Coronary artery (tissue), 2 donors: ENCODE measurements at regions not wholly inside any gene's neighbourhood (a gene's known extent, or its start where the extent isn't known, plus 50 kb on each side); places are given as distances from the start of the nearest gene placed in this dataset.
"Not testable (repeated sequence)": the region's sequence is repeated elsewhere in the genome, so short reads cannot be mapped to it uniquely, and the experiment has no call there.

Source experiments
- DNase-seq: peaks from one replicate; pipeline ENCODE4 v3.0.0-alpha.2; 2017; ENCODE audit warnings: low spot score
- H3K27ac ChIP-seq, 2 donors: fragments of 200-600 bp; sonication (generic); one replicate each; pipeline ENCODE4 v1.5.1; 2016 to 2019
- H3K4me3 ChIP-seq: fragments of 200-600 bp; sonication (generic); 2 replicates; pipeline ENCODE4 v1.5.1; 2016; ENCODE audit warnings: mild to moderate bottlenecking, moderate library complexity
- TF ChIP-seq, protein P1 (sequence below): fragments of 200-600 bp; sonication (generic); IDR thresholded peaks from one replicate; pipeline ENCODE4 v1.5.1; 2019; ENCODE audit warnings: antibody characterized with exemption

GRCh38 chr4:152064282-152064681, 303.5 kb upstream of the GATB start:
- no peak for DNase-seq
- no peak overlapping the region for H3K27ac ChIP-seq
- no peak overlapping the region for H3K4me3 ChIP-seq
- TF ChIP-seq, protein P1, sequence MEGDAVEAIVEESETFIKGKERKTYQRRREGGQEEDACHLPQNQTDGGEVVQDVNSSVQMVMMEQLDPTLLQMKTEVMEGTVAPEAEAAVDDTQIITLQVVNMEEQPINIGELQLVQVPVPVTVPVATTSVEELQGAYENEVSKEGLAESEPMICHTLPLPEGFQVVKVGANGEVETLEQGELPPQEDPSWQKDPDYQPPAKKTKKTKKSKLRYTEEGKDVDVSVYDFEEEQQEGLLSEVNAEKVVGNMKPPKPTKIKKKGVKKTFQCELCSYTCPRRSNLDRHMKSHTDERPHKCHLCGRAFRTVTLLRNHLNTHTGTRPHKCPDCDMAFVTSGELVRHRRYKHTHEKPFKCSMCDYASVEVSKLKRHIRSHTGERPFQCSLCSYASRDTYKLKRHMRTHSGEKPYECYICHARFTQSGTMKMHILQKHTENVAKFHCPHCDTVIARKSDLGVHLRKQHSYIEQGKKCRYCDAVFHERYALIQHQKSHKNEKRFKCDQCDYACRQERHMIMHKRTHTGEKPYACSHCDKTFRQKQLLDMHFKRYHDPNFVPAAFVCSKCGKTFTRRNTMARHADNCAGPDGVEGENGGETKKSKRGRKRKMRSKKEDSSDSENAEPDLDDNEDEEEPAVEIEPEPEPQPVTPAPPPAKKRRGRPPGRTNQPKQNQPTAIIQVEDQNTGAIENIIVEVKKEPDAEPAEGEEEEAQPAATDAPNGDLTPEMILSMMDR: no peak

GRCh38 chr4:152063621-152064240, 302.9 kb upstream of the GATB start:
- Histone ChIP-seq H3K4me3 (no peak overlapping the region), H3K27ac (no peak overlapping the region)
- no peak for DNase-seq
- TF ChIP-seq, protein P1: no peak

GRCh38 chr4:152062936-152063620, 302.3 kb upstream of the GATB start:
- TF ChIP-seq, protein P1: no peak
- Histone ChIP-seq H3K27ac (no peak overlapping the region), H3K4me3 (no peak overlapping the region)
- no peak for DNase-seq

DNA sequence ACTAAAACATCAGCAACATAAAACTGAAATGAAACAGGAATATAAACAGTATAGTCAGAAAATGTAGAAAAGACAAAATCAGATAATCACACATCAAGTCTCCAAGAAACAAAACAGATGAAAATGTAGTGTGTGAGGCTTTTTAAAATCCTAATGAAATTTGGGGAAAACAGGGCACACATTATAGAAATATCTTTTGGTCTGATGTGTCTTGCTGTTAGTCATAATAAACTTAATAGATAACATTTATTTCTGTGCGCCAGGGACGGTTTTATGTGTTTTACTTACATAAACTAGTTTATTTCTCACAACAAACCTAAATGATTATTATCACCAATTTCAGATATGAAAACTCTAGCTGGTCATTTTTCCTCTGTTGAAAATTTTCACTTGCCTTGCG, 293.9 kb upstream of the GATB start:
- DNase-seq: no peak
- Histone ChIP-seq H3K4me3 (no peak overlapping the region), H3K27ac (no peak overlapping the region)
- TF ChIP-seq, protein P1: no peak

- no peak for DNase-seq
- H3K4me3 ChIP-seq: no peak overlapping the region
- peak overlapping the region; percentile 40 to 82 for H3K27ac ChIP-seq
- TF ChIP-seq, protein P1: no peak
Measured at GRCh38 chr4:152052451-152053057, 291.7 kb upstream of the GATB start.

DNA sequence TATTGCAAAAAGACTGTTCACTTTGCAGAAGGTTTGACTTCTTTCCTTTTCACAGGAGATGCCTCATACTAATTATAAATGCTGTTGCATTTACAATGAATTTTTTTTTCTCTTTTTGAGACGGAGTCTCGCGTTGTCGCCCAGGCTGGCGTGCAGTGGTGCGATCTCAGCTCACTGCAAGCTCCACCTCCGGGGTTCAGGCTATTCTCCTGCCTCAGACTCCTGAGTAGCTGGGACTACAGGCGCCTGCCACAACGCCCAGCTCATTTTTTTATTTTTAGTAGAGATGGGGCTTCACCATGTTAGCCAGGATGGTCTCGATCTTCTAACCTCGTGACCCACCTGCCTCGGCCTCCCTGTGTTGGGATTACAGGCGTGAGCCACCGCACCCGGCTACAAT, 290.5 kb upstream of the GATB start:
- not testable (repeated sequence) for DNase-seq, H3K4me3 ChIP-seq
- peak overlapping the region in 1 of 2 donors; percentile 17 for H3K27ac ChIP-seq

- H3K27ac ChIP-seq: peak overlapping the region in 1 of 2 donors; percentile 18
- TF ChIP-seq, protein P1: no peak
- DNase-seq: no peak
- no peak overlapping the region for H3K4me3 ChIP-seq
Measured at GRCh38 chr4:152050106-152050505, 289.3 kb upstream of the GATB start.
